Right renal cortex interstitium (tissue), 3 donors: ENCODE measurements at regions not wholly inside any gene's neighbourhood (a gene's known extent, or its start where the extent isn't known, plus 50 kb on each side); places are given as distances from the start of the nearest gene placed in this dataset.

Source experiments
- DNase-seq, 3 donors: peaks; one replicate each; pipeline ENCODE4 v3.0.0-alpha.2; 2013; ENCODE audit warnings: low read depth in 3 of 3, low spot score in 2 of 3

GRCh38 chr18:73869182-73869581, 278.5 kb downstream of the FBXO15 start:
- DNase-seq, result no peak

- no peak for DNase-seq
Measured at GRCh38 chr18:73861771-73862170, 285.9 kb downstream of the FBXO15 start.

GRCh38 chr18:73859837-73860397, 287.7 kb downstream of the FBXO15 start:
- no peak for DNase-seq

- no peak for DNase-seq
Measured at GRCh38 chr18:73852789-73853549, 294.7 kb downstream of the FBXO15 start.

GRCh38 chr18:73850782-73851181, 296.9 kb downstream of the FBXO15 start:
- DNase-seq, result no peak

GRCh38 chr18:73848656-73849055, 299.0 kb downstream of the FBXO15 start:
- DNase-seq, result no peak

- no peak for DNase-seq
Measured at GRCh38 chr18:73843455-73843854, 304.2 kb downstream of the FBXO15 start.

GRCh38 chr18:73842795-73843394, 304.7 kb downstream of the FBXO15 start:
- DNase-seq, result peak in 2 of 3 donors; percentile 32 to 39

GRCh38 chr18:73841661-73842060, 306.0 kb downstream of the FBXO15 start:
- DNase-seq, result no peak

- DNase-seq, result no peak
Measured at GRCh38 chr18:73840319-73840945, 307.2 kb downstream of the FBXO15 start.

- DNase-seq, result no peak
Measured at GRCh38 chr18:73839441-73839840, 308.2 kb downstream of the FBXO15 start.

GRCh38 chr18:73838107-73838506, 309.5 kb downstream of the FBXO15 start:
- DNase-seq, result no peak

GRCh38 chr18:73835656-73836364, 311.8 kb downstream of the FBXO15 start:
- no peak for DNase-seq

- no peak for DNase-seq
Measured at GRCh38 chr18:73835039-73835438, 312.6 kb downstream of the FBXO15 start.

GRCh38 chr18:73831688-73832087, 315.9 kb downstream of the FBXO15 start:
- no peak for DNase-seq

- DNase-seq, result no peak
Measured at GRCh38 chr18:73829146-73829545, 318.5 kb downstream of the FBXO15 start.

- DNase-seq, result no peak
Measured at GRCh38 chr18:73827801-73828200, 319.8 kb downstream of the FBXO15 start.

- DNase-seq, result no peak
Measured at GRCh38 chr18:73826098-73826497, 321.5 kb downstream of the FBXO15 start.

- no peak for DNase-seq
Measured at GRCh38 chr18:73824671-73825070, 323.0 kb downstream of the FBXO15 start.

- no peak for DNase-seq
Measured at GRCh38 chr18:73812423-73812822, 335.2 kb downstream of the FBXO15 start.
